NCI-H2107 (cell line): ENCODE measurements at regions not wholly inside any gene's neighbourhood (a gene's known extent, or its start where the extent isn't known, plus 50 kb on each side); places are given as distances from the start of the nearest gene placed in this dataset.

ENCODE experiments used
- DNase-seq: peaks from one replicate; lab custom pipeline; 2025; lab: John Stamatoyannopoulos, UW

- no peak for DNase-seq
Measured at GRCh38 chr10:31146491-31147209, 115.0 kb upstream of the ZNF438 start.

DNA sequence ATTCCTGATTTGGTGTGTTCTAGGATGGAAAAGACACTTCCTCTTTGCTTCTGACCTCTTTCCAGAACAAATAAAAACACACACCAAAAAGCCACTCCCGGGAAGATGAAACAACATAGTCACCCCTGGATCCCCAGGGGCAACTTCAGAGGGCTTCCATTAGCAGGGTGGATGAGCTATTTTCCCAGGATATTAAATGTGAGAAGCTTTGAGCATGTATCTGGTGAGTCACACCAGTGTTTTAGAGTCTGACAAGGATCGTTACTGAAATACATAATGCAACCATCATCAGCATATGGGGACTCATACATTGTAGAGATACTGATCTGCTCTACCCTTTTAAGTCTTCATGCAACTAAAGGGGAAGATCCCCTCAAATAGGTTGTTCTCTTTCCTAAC lies 115.5 kb upstream of the ZNF438 start:
- no peak for DNase-seq

DNA sequence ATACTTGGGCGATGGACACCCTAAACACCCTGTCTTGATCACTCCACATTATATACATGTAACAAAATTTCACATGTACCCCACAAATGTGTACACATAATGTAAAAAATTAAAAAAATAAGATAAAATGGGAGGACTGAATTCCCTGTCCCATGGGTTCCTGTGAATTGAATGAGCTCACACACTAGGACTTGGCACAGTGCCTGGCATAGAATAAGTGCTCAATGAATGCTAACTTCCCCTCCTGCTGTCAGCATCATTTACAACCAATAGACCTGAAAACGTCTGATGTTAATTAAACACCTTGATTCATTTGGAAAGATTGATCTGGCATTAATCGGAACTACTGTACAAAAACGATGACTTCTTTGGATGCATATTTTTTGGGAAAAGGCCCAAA lies 117.3 kb upstream of the ZNF438 start:
- DNase-seq, result no peak

DNA sequence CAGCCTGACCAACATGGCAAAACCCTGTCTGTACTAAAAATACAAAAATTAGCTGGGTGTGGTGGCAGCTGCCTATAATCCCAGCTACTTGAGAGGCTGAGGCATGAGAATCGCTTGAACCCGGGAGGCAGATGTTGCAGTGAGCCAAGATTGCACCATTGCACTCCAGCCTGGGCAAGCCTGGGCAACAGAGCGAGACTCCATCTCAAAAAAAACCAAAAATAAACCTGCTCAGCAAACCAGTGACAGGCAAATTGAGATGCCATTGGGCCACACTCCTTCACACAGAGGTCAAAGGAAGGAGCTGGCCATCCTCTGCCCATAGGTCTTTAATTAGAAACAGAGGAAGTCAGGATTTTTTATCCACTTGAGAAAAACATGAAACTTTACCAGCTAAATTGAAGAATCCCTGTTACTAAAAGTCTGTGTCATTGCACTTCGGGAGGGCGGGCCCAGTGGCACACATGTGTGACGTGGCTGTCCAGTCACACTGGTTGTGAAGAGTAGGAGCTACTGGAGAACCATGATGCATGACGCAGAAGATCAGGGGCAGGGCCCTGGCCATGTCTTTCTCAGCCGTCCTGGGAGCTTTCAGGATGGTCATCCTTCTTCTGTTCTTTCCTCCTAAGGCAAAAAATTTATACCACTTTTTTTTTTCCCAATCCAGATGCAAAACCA lies 118.3 kb upstream of the ZNF438 start:
- no peak for DNase-seq

GRCh38 chr10:31151301-31151700 lies 119.6 kb upstream of the ZNF438 start:
- DNase-seq, result no peak

DNA sequence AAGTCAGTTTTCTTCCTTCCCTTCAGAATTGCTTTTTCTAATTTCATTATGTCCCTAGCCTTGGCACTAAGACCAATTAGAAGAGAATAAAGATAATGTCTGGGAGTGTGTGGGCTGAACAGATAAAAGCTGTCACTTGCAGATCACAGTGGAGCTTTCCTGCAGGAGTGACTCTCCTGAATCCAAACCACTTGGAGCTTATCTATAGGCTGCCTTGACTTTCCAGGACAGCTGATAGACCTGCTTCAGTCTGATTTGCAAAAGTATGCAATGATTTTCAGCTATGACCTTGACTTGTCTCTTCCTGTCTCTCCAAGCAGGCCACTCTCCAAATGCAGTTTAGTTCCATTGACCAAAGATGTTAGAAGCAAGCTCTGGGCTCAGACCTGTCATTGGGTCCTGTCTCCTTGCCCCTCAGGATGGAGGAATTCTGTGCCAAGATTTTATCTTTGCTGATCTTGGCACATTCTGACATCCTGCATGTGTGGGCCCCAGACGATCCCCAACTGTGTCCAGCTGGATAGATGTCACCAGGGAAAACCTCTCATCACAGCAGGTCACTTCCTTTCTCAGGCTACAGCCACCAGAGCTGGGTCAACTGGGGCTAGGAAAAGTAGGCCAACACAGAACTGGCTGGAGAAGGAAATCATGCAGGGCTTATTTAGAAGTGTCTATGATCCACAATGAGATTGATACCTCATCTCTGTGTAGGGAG lies 120.9 kb upstream of the ZNF438 start:
- DNase-seq, result no peak

- DNase-seq, result no peak
Measured at GRCh38 chr10:31153161-31153560, 121.5 kb upstream of the ZNF438 start.

GRCh38 chr10:31153692-31154091 lies 122.0 kb upstream of the ZNF438 start:
- DNase-seq, result no peak

GRCh38 chr10:31154996-31155395 lies 123.3 kb upstream of the ZNF438 start:
- DNase-seq, result no peak

DNA sequence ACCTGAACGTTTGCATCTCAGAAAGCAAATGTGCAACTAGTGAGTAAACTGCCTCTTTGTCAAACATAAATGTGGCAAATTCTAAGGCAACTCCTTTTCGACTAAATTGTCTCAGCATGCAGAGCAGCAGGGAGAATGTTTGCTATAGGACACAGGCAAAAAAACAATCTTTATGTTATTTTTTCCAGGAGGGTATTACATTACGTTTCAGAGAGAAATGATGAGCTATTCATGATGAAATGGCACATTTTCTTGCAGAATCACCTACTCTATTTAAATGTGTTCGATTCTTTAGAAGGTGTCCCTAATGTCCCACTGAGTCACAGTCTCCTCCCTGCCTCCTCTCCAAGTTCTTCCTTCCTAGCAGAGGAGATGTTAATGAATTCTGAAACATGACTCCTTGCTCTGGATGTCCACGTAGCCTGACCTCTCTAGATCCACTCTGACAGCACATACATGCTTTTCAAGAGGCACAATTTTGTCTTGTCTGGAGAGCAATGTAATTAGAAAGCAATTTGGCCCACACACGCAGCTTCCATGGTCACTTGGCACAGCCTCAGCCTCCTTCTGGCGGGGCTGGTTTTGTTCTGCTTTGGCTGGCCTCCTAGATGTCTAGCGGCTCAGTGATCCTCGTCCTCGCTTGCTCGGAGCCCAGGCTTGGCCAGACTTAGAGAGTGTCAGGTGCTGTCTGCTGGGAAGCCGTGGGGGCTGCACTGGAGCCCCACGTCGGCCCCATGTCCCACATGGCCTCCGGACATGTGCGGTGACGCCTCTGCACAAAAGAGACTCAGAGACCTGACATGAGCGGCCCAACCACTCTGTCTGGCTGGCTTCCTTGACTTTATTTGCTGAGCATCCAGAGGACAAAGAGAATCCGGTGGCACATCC lies 125.7 kb upstream of the ZNF438 start:
- no peak for DNase-seq

- DNase-seq, result no peak
Measured at GRCh38 chr10:31158011-31158658, 126.5 kb upstream of the ZNF438 start.

DNA sequence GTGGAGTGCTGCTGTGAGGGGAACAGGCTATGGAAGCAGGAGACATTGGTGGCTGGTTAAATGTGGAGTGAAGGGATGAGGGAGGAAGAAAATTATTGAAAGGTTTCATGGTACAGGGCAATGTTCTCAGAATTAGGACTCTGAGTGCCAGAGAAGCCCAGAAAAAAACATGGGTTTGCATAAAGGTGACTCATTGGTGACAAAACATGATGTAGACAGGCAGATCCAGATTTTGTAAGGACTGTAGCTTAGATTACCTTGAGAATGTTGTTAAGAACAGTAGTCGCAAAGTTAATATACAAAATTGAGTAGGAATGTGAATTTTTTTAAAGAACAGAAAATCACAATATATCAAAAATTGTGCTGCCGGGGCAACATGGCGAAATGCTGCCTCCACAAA lies 134.9 kb upstream of the ZNF438 start:
- no peak for DNase-seq

- no peak for DNase-seq
Measured at GRCh38 chr10:31170636-31171035, 139.0 kb upstream of the ZNF438 start.

- DNase-seq, result no peak
Measured at GRCh38 chr10:31171402-31172083, 139.9 kb upstream of the ZNF438 start.

DNA sequence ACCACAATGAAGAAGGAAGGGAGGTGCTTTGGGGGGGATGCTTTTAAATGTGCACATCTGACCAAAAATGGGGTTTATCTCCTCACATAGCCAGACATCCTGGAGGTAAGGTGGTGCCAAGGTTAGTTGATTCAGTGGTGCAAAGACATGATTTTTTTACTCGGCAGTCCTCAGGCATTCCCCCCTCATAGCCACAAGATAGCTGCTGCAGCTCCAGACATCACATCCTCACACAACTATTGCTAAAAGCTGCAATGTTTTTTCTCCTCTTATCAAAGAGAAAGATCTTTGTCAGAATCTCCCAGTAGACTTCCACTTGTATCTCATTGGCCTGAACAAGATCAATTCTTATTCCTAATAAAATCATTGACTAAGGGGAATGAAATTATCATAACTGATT lies 141.3 kb upstream of the ZNF438 start:
- DNase-seq, result no peak

GRCh38 chr10:31173752-31174151 lies 142.1 kb upstream of the ZNF438 start:
- no peak for DNase-seq

DNA sequence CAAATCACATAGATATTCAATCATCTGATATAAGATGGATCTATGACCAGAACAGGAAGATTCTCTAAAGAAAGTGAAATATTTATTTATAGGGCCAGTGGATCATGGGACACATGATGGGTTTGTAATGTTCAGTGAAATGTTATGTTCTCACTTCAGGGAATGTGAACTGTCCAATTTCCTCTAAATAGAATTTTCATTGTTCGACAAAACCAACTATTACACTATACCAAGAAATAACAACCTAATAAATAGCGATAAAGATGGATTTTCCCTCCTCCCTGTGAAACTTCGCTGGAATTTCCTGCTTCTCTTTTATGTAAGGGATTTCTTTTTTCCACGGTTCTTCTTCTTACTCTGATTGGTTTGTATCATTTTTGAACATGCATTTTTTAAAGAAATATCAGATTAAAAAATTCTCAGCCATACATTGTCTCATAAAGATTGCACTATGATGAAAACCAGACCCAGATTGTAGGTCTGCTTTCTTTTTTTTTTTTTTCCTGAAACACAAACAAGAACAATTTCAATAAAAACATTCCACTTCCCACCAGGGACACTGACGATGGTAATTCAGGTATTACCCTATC lies 139.8 kb upstream of the ZEB1 start:
- no peak for DNase-seq

- no peak for DNase-seq
Measured at GRCh38 chr10:31186225-31187000, 132.6 kb upstream of the ZEB1 start.

GRCh38 chr10:31187182-31187581 lies 131.8 kb upstream of the ZEB1 start:
- no peak for DNase-seq
